Lower lobe of right lung (tissue), 2 donors: ENCODE measurements at regions not wholly inside any gene's neighbourhood (a gene's known extent, or its start where the extent isn't known, plus 50 kb on each side); places are given as distances from the start of the nearest gene placed in this dataset.

Source experiments
- ATAC-seq, 2 donors: fragments of 200-7000 bp; cut with Tn5 transposase; one replicate each; pipeline ENCODE4 v1.9.1; 2020 to 2022; ENCODE audit warnings: mild to moderate bottlenecking in 2 of 2, moderate library complexity in 2 of 2
- DNase-seq: peaks from one replicate; pipeline ENCODE4 v3.0.0-alpha.2; 2020
- H3K27ac ChIP-seq: fragments of 200-600 bp; one replicate; pipeline ENCODE4 v1.8.0; 2022
- H3K27me3 ChIP-seq: fragments of 200-600 bp; one replicate; pipeline ENCODE4 v1.8.0; 2022; ENCODE audit warnings: low read depth
- H3K36me3 ChIP-seq: fragments of 200-600 bp; one replicate; pipeline ENCODE4 v1.8.0; 2022; ENCODE audit warnings: mild to moderate bottlenecking
- H3K4me1 ChIP-seq: fragments of 200-600 bp; one replicate; pipeline ENCODE4 v1.8.0; 2022
- H3K4me3 ChIP-seq: fragments of 200-600 bp; one replicate; pipeline ENCODE4 v1.8.0; 2022; ENCODE audit warnings: mild to moderate bottlenecking
- H3K9me3 ChIP-seq: fragments of 200-600 bp; one replicate; pipeline ENCODE4 v1.8.0; 2022
- intact Hi-C: fragments of 100-400 bp; cut with DNase I; formaldehyde crosslinking; loops from one replicate; pipeline ENCODE4 v1.11.0; 2022
- TF ChIP-seq, protein P1 (sequence below): fragments of 200-600 bp; IDR thresholded peaks from one replicate; pipeline ENCODE4 v1.8.0; 2022; ENCODE audit warnings: antibody characterized with exemption, mild to moderate bottlenecking
- donor health status: DM: no; HTN: yes; CAD: no; lungs with severe emphysema.

DNA sequence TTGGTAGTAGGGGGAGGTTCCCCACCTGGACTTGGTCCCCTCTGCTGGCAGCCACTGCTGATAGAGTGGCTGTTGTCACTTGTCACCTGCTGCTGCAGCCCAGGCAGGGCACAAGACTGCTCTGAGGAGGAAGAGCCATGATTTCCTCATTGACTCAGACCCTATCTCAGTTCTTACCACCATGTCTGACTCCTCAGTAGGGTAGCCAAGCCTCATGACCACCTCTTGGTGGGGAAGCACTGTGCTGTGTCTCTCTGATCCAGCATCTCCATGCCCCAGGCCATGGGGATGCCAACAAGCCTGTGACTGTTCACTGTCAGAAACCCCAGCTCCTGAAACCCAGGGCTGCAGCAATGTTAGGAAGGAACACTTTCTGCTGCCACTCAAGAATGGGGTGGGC lies 173.0 kb downstream of the WSCD1 start:
- TF ChIP-seq, protein P1, sequence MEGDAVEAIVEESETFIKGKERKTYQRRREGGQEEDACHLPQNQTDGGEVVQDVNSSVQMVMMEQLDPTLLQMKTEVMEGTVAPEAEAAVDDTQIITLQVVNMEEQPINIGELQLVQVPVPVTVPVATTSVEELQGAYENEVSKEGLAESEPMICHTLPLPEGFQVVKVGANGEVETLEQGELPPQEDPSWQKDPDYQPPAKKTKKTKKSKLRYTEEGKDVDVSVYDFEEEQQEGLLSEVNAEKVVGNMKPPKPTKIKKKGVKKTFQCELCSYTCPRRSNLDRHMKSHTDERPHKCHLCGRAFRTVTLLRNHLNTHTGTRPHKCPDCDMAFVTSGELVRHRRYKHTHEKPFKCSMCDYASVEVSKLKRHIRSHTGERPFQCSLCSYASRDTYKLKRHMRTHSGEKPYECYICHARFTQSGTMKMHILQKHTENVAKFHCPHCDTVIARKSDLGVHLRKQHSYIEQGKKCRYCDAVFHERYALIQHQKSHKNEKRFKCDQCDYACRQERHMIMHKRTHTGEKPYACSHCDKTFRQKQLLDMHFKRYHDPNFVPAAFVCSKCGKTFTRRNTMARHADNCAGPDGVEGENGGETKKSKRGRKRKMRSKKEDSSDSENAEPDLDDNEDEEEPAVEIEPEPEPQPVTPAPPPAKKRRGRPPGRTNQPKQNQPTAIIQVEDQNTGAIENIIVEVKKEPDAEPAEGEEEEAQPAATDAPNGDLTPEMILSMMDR: no peak
- intact Hi-C loops: no loop called here
- Histone ChIP-seq H3K4me3 (no peak overlapping the region), H3K27ac (no peak overlapping the region), H3K9me3 (no peaks in the 10 kb centered on the region), H3K36me3 (no peaks in the 10 kb centered on the region), H3K4me1 (no peaks in the 10 kb centered on the region), H3K27me3 (peaks cover 3% of the 10 kb centered on the region)
- no peak for DNase-seq
- no peak for ATAC-seq

DNA sequence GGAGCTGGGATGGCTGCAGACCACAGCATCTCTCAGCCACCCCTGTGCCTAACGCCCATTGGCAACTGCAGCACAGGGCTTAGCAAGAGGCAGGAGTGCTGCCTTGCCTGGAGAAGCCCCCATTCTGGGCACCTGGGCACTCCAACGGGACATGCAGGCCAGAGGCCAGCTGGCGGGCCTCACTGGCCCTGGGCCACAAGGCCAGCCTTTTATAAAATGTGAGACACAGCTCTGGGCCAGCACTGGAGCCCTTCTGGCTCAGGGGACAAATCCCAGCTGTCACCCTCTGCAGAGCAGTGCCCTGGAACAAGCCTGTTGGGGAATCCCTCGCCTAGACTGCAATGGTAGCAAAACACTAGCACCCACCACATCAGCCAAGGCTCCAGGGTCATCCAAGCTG lies 171.8 kb downstream of the WSCD1 start:
- Histone ChIP-seq H3K4me3 (no peak overlapping the region), H3K9me3 (no peaks in the 10 kb centered on the region), H3K4me1 (no peaks in the 10 kb centered on the region), H3K27ac (no peak overlapping the region), H3K27me3 (peaks cover 3% of the 10 kb centered on the region), H3K36me3 (no peaks in the 10 kb centered on the region)
- TF ChIP-seq, protein P1: no peak
- intact Hi-C loops: no loop called here
- DNase-seq (no peak), ATAC-seq (no peak)

DNA sequence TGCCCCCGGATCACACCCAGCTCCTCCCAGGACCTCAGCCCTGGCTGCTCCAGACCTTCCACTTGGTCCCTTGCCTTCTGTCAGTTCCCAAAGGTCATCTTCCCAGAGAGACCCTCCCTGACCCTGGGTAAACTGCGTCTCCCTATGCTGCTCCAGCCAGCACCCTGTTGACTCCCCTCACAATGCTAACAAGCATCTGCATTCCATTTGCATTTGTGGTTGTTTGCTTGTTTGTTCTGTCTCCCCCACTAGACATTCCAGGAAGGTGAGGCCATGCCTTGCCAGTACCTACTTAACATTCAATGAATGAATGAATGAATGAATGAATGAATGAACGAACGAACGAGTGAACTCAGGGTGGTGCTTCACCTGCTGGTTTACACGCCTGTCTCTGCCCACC lies 171.2 kb downstream of the WSCD1 start:
- no peak for DNase-seq
- H3K27me3 ChIP-seq: peaks cover 3% of the 10 kb centered on the region
- no peak overlapping the region for H3K4me3 ChIP-seq
- intact Hi-C loops: no loop called here
- H3K27ac ChIP-seq: no peak overlapping the region
- H3K4me1 ChIP-seq: no peaks in the 10 kb centered on the region
- H3K9me3 ChIP-seq: no peaks in the 10 kb centered on the region
- no peaks in the 10 kb centered on the region for H3K36me3 ChIP-seq
- peak in 1 of 2 donors; percentile 43 for ATAC-seq
- TF ChIP-seq, protein P1: no peak

DNA sequence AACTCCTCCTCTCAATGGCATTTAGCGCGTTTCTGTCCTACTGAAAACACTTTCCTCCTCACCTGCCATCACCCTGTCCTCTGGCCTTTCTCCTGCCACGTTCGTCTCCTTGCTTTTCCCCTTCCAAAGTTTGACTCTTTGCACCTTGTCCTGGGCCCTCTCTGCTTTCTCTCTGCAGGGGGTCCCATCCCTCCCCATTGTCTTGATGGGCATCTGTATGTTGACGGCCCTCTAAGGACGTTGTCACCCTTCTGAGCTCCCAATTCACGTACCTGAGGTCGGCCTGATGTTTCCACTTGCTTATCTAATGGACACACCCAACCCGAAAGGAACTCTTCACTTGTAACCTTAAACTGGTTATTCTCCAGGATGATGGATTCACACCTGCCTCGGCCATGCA lies 170.4 kb downstream of the WSCD1 start:
- no peak for ATAC-seq
- Histone ChIP-seq H3K36me3 (no peaks in the 10 kb centered on the region), H3K27ac (no peak overlapping the region), H3K4me3 (no peak overlapping the region), H3K27me3 (peaks cover 3% of the 10 kb centered on the region), H3K9me3 (no peaks in the 10 kb centered on the region), H3K4me1 (no peaks in the 10 kb centered on the region)
- intact Hi-C loops: no loop called here
- TF ChIP-seq, protein P1: no peak
- DNase-seq: no peak

DNA sequence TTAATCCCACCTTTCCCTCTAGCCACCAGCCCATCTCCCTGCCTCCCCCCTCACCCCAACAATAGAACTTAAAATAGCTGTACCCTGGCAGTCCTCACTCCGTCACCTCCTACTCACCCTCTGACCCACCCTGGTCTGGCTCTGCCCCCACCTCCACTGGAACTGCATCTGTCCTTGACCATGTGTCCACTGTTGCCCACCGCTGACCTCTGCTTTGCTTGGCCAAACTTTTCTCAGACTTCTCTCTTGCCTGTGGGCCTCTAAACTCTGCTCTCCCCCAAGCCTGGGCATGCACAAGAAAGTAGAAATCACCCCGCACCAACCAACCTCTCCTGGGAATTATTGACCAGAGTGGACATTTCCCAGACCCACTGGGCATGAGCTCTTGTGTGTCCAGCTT lies 169.8 kb downstream of the WSCD1 start:
- intact Hi-C loops: no loop called here
- Histone ChIP-seq H3K4me1 (no peaks in the 10 kb centered on the region), H3K9me3 (no peaks in the 10 kb centered on the region), H3K4me3 (no peak overlapping the region), H3K27me3 (peaks cover 3% of the 10 kb centered on the region), H3K36me3 (no peaks in the 10 kb centered on the region), H3K27ac (no peak overlapping the region)
- TF ChIP-seq, protein P1: no peak
- DNase-seq: no peak
- no peak for ATAC-seq

DNA sequence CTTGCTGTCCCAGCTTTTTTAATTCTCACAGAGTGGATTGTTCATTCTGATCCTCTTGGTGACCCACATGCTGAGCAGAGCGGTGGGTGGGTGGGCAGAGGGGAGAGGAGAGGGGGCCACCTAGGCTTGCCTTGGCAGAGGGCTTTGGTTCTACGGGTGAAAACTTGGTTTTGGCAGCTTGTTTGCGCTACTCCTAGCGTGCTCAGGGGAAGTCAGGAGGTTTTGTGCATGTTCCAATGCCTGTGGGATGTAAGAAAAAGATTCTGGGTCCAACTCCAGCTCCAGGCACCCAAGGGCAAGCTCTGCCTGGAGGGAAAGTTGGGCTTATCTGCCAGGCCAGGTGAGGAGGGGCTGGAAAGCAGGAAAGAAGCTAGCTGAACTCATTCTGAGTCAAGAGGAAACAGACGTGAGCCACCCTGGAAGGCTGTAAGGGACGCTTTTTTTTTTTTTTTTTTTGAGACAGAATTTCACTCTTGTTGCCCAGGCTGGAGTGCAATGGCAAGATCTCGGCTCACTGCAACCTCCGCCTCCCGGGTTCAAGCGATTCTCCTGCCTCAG lies 169.1 kb downstream of the WSCD1 start:
- Histone ChIP-seq H3K27me3 (peaks cover 3% of the 10 kb centered on the region), H3K9me3 (no peaks in the 10 kb centered on the region), H3K36me3 (no peaks in the 10 kb centered on the region), H3K4me1 (no peaks in the 10 kb centered on the region), H3K27ac (no peak overlapping the region), H3K4me3 (no peak overlapping the region)
- intact Hi-C loops: no loop called here
- no peak for DNase-seq
- ATAC-seq: no peak
- TF ChIP-seq, protein P1: no peak
